ENCODE measurements at regions not wholly inside any gene's neighbourhood (a gene's known extent, or its start where the extent isn't known, plus 50 kb on each side); places are given as distances from the start of the nearest gene placed in this dataset.

DNA sequence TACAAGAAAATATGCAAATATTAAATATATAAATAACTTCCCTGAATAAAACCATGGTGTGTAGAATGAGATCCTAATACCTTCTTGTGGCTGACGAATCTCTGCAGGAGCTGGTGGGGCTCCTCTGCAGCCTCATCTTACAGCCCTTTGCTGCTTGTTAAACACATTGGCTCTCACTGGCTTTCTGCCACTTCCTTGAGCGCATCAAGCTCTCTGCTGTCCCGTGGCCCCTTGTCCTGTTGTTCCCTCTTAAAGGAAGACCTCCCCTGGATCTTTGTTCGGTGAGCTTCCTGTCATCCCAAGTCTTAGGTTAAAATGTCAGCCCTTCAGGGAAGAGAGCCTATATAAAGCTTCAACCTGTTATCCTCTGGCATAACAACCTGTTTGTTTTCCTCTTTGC, 519.6 kb downstream of the DOK5 start:
- no peak for TF ChIP-seq EZH2 (IDR thresholded peaks at IDR 0.05; ENCODE audit: borderline replicate concordance, insufficient read depth, low read depth, low read length, poor library complexity, severe bottlenecking)
- no peak for TF ChIP-seq CTCF (IDR thresholded peaks at IDR 0.05)
- Histone ChIP-seq H3K4me3 (ENCODE audit: control extremely low read depth in 1 of 5, extremely low read depth in 1 of 5, insufficient read depth in 1 of 5, low read depth in 2 of 5, low read length in 4 of 5) (no peak overlapping the region), H3K4me2 (replicated peaks; ENCODE audit: low read depth, low read length, poor library complexity, severe bottlenecking) (no peak overlapping the region), H3K27ac (ENCODE audit: low read length in 2 of 2) (no peak overlapping the region), H4K20me1 (ENCODE audit: control insufficient read depth, insufficient read depth, low read length, poor library complexity, severe bottlenecking) (no peaks in the 10 kb centered on the region), H3K36me3 (replicated peaks in 1 of 2; ENCODE audit: control extremely low read depth in 1 of 2, control insufficient read depth in 1 of 2, extremely low read depth in 1 of 2, insufficient read depth in 2 of 2, low read length in 1 of 2) (no peaks in the 10 kb centered on the region), H3K9me3 (ENCODE audit: control extremely low read depth in 1 of 3, control insufficient read depth in 2 of 3, insufficient read depth in 1 of 3, low read length in 2 of 3) (no peaks in the 10 kb centered on the region), H3K9ac (ENCODE audit: low read length) (no peak overlapping the region), H2AFZ (ENCODE audit: insufficient read depth, low read depth, low read length, poor library complexity, severe bottlenecking) (no peak overlapping the region), H3K27me3 (replicated peaks in 1 of 4; ENCODE audit: control extremely low read depth in 1 of 4, control insufficient read depth in 3 of 4, insufficient read depth in 4 of 4, low read length in 3 of 4) (no peaks in the 10 kb centered on the region), H3K79me2 (ENCODE audit: control insufficient read depth, insufficient read depth, low read length) (no peaks in the 10 kb centered on the region), H3K4me1 (ENCODE audit: control insufficient read depth in 2 of 2, insufficient read depth in 2 of 2, low read length in 2 of 2) (no peaks in the 10 kb centered on the region)
- ATAC-seq (ENCODE audit: low read depth) (no peak), DNase-seq (no peak)
- H3K4me1 Mint-ChIP-seq, result no peaks in the 10 kb centered on the region
- H3K27ac Mint-ChIP-seq, result no peak overlapping the region
- no peaks in the 10 kb centered on the region for H3K27me3 Mint-ChIP-seq
- H3K9me3 Mint-ChIP-seq (ENCODE audit: insufficient read depth), result no peaks in the 10 kb centered on the region
- H3K4me3 Mint-ChIP-seq, result no peak overlapping the region
- ChIA-PET CTCF (no interaction called here), POLR2A (no interaction called here)
- intact Hi-C loops (cut with micrococcal nuclease), result no loop called here
- WGBS (ENCODE audit: insufficient coverage), result 63% methylated on average over 4 of the region's 4 CpGs

DNA sequence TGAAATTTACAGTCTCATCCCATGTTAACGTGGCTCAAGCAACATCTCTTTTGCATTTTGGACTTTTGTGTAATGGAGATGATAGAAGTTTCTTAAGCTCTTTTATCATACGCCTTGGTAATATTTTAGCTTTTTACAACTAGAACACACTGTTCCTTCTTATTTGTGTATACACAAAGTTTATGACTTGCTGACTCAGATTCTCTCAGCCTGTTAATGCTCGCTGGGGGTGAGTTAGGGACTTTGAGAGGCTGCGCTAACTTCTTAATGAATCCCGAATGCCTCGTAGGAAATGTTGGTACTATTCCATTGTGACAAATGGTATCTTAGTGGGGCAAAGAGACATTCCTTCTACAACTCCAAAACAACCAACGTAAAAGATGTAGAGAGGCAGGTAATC, 509.7 kb downstream of the DOK5 start:
- POLR2A ChIA-PET, result no interaction called here
- TF ChIP-seq EZH2 (IDR thresholded peaks at IDR 0.05; ENCODE audit: borderline replicate concordance, insufficient read depth, low read depth, low read length, poor library complexity, severe bottlenecking), result no peak
- no peak overlapping the region for H3K9ac ChIP-seq (ENCODE audit: low read length)
- no peaks in the 10 kb centered on the region for H3K79me2 ChIP-seq (ENCODE audit: control insufficient read depth, insufficient read depth, low read length)
- no peaks in the 10 kb centered on the region for H3K27me3 ChIP-seq (replicated peaks in 1 of 4; ENCODE audit: control extremely low read depth in 1 of 4, control insufficient read depth in 3 of 4, insufficient read depth in 4 of 4, low read length in 3 of 4)
- H3K36me3 ChIP-seq (replicated peaks in 1 of 2; ENCODE audit: control extremely low read depth in 1 of 2, control insufficient read depth in 1 of 2, extremely low read depth in 1 of 2, insufficient read depth in 2 of 2, low read length in 1 of 2), result no peaks in the 10 kb centered on the region
- H3K4me3 ChIP-seq (ENCODE audit: control extremely low read depth in 1 of 5, extremely low read depth in 1 of 5, insufficient read depth in 1 of 5, low read depth in 2 of 5, low read length in 4 of 5), result no peak overlapping the region
- ATAC-seq (ENCODE audit: low read depth) (no peak), DNase-seq (no peak)
- no peaks in the 10 kb centered on the region for H3K9me3 ChIP-seq (ENCODE audit: control extremely low read depth in 1 of 3, control insufficient read depth in 2 of 3, insufficient read depth in 1 of 3, low read length in 2 of 3)
- WGBS (ENCODE audit: insufficient coverage), result no CpG with 5 or more reads among the region's 7 CpGs
- no peak overlapping the region for H3K27ac ChIP-seq (ENCODE audit: low read length in 2 of 2)
- Mint-ChIP-seq H3K27me3 (no peaks in the 10 kb centered on the region), H3K4me3 (no peak overlapping the region), H3K27ac (no peak overlapping the region), H3K4me1 (no peaks in the 10 kb centered on the region), H3K9me3 (ENCODE audit: insufficient read depth) (no peaks in the 10 kb centered on the region)
- no peak overlapping the region for H2AFZ ChIP-seq (ENCODE audit: insufficient read depth, low read depth, low read length, poor library complexity, severe bottlenecking)
- H4K20me1 ChIP-seq (ENCODE audit: control insufficient read depth, insufficient read depth, low read length, poor library complexity, severe bottlenecking), result no peaks in the 10 kb centered on the region
- H3K4me2 ChIP-seq (replicated peaks; ENCODE audit: low read depth, low read length, poor library complexity, severe bottlenecking), result no peak overlapping the region
- CTCF ChIA-PET, result interaction anchor here (0.9 kb wide), 1 partner anchor 11 kb away, joined by 3 read pairs; no protein-coding TSS in a partner anchor
- intact Hi-C loops (cut with micrococcal nuclease), result no loop called here
- H3K4me1 ChIP-seq (ENCODE audit: control insufficient read depth in 2 of 2, insufficient read depth in 2 of 2, low read length in 2 of 2), result no peaks in the 10 kb centered on the region
